Naive B cell (primary cell): ENCODE measurements at regions not wholly inside any gene's neighbourhood (a gene's known extent, or its start where the extent isn't known, plus 50 kb on each side); places are given as distances from the start of the nearest gene placed in this dataset.

Experiments
- ATAC-seq, 2 donors: fragments of 150-1000 bp; cut with Tn5 transposase; 2 replicates each; pipeline ENCODE4 v1.10.0; 2021; ENCODE audit warnings: low read depth in 2 of 2, mild to moderate bottlenecking in 2 of 2, moderate library complexity in 2 of 2
- DNase-seq: peaks from one replicate; pipeline ENCODE4 v3.0.0; 2022
- H3K27ac Mint-ChIP-seq, 6 donors: one replicate each; pipeline ENCODE4 v1.8.0; 2020 to 2022; ENCODE audit warnings: mild to moderate bottlenecking in 6 of 6, mixed read lengths in 6 of 6, moderate library complexity in 5 of 6, inconsistent platforms in 2 of 6
- H3K27me3 Mint-ChIP-seq, 3 donors: one replicate each; pipeline ENCODE4 v1.8.0; 2021 to 2022; ENCODE audit warnings: mixed read lengths in 3 of 3, mild to moderate bottlenecking in 1 of 3
- H3K36me3 Mint-ChIP-seq, 2 donors: one replicate each; pipeline ENCODE4 v1.8.0; 2020 to 2022; ENCODE audit warnings: mixed read lengths in 2 of 2, inconsistent platforms in 1 of 2, mild to moderate bottlenecking in 1 of 2
- H3K4me1 Mint-ChIP-seq, 3 donors: one replicate each; pipeline ENCODE4 v1.8.0; 2020 to 2022; ENCODE audit warnings: mixed read lengths in 3 of 3, inconsistent platforms in 1 of 3, mild to moderate bottlenecking in 1 of 3, moderate library complexity in 1 of 3
- H3K4me3 Mint-ChIP-seq, 8 donors: one replicate each; pipeline ENCODE4 v1.8.0; 2020 to 2022; ENCODE audit warnings: mild to moderate bottlenecking in 8 of 8, mixed read lengths in 8 of 8, moderate library complexity in 8 of 8, inconsistent platforms in 2 of 8
- H3K9me3 Mint-ChIP-seq, 7 donors: one replicate each; pipeline ENCODE4 v1.8.0; 2020 to 2022; ENCODE audit warnings: mixed read lengths in 7 of 7, mild to moderate bottlenecking in 5 of 7, inconsistent platforms in 2 of 7, moderate library complexity in 1 of 7

DNA sequence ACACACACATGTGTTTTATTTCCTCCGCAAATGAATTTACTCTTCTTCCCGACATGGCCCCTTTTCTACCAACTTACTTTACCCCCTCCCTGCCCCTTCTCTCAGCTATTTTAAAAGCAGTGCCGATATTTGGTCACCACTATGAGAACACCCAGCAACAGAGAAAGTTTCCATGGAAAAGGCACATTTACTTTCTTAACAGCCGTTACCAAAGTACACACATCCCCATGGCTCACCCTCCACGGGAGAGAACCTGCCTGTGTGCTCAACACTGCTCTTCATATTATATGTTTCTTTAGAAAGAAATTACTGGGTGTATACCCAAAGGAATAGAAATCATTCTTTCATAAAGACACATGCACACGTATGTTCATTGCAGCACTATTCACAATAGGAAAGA is 714.4 kb downstream of the DCDC2C start:
- ATAC-seq, result no peak
- Mint-ChIP-seq H3K27me3 (no peaks in the 10 kb centered on the region), H3K36me3 (peaks cover 0 to 4% of the 10 kb centered on the region in 2 donors), H3K4me1 (no peaks in the 10 kb centered on the region), H3K27ac (no peak overlapping the region), H3K9me3 (peaks cover 3 to 17% (median 11%) of the 10 kb centered on the region in 7 donors), H3K4me3 (no peak overlapping the region)
- DNase-seq, result no peak

DNA sequence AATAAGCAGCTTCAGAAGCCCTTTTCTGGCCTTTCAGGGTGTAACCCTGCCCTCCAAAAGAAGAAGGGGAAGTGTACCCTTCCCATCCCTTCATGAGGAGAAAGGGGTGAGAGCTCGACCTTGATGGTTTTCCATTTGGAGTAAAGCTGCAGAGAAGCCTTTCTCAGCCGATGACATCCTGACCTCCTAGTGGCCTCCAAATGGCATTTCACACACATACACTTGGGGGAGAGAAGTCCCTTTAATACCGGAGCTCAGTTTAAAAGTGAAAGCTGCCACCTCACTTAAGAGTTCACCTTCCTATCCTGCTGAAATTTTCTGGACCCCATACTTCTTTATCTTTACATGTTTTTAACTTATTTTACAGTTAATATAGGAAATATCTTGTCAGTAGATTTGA is 716.7 kb downstream of the DCDC2C start:
- Mint-ChIP-seq H3K9me3 (peaks cover 0 to 17% (median 9%) of the 10 kb centered on the region in 7 donors), H3K4me3 (no peak overlapping the region), H3K36me3 (peaks cover 0 to 4% of the 10 kb centered on the region in 2 donors), H3K27me3 (no peaks in the 10 kb centered on the region), H3K27ac (no peak overlapping the region), H3K4me1 (no peaks in the 10 kb centered on the region)
- ATAC-seq (no peak), DNase-seq (no peak)

DNA sequence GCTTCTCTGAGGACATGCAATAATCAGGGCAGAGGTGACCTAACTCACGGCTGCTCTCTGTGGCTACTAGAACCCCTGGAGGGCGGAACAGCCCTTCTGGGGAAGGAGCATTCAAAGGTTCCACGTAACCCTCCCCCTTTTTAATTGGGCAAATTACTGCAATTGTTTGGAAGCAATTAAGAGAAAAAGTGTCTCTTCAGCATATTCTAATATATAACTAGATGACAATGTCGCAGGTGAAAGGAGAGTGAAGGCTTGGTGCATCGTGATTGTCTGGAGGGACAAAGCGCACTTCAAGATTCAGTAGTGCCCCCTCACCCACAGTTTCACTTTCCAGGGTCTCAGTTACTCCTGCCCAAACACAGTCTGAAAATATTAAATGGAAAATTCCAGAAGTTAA is 720.8 kb downstream of the DCDC2C start:
- Mint-ChIP-seq H3K36me3 (no peaks in the 10 kb centered on the region), H3K27ac (no peak overlapping the region), H3K4me1 (no peaks in the 10 kb centered on the region), H3K4me3 (no peak overlapping the region), H3K9me3 (peaks cover 0 to 4% (median 1%) of the 10 kb centered on the region in 7 donors), H3K27me3 (peaks cover 0 to 5% (median 0%) of the 10 kb centered on the region in 3 donors)
- no peak for ATAC-seq
- DNase-seq, result no peak

DNA sequence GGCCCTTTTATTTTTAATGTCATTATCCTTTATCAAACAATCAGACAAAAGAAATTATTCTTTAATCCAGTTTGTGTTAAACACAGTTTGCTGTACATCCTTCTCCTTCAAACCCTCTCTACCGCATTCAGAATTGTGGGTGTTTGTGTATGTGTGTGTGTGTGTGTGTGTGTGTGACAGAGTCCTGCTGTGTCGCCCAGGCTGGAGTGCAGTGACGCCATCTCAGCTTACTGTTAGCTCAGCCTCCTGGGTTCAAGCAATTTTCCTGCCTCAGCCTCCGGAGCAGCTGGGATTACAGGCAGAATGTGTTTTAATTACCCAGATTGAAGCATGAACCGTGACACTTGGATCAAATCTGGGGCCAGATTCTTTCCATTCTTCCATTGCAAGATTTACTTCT is 723.7 kb downstream of the DCDC2C start:
- Mint-ChIP-seq H3K27ac (no peak overlapping the region), H3K9me3 (peaks cover 0 to 4% (median 0%) of the 10 kb centered on the region in 7 donors), H3K27me3 (peaks cover 0 to 5% (median 0%) of the 10 kb centered on the region in 3 donors), H3K4me1 (no peaks in the 10 kb centered on the region), H3K4me3 (no peak overlapping the region), H3K36me3 (no peaks in the 10 kb centered on the region)
- no peak for ATAC-seq
- DNase-seq, result no peak

DNA sequence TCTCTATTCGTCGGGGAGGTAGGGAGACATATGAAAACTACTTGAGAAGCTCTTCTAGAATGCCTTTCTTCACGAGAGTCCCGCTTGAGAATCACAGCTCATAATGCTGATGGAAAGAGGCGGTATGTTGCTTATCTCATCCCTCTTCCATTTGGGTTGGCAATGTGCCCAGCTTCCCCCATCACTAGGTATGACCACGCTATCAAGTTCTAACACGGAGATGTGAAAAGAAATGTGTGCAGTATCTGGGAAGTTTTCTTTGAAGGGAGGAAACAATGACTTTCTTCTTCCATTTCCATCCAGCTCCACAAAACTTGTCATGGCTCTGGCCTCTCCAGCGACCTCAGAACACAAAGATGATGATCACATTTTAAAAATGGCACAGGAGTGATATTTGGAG is 742.4 kb downstream of the DCDC2C start:
- peaks cover 0 to 5% (median 2%) of the 10 kb centered on the region in 7 donors for H3K9me3 Mint-ChIP-seq
- no peak for ATAC-seq
- H3K36me3 Mint-ChIP-seq, result no peaks in the 10 kb centered on the region
- DNase-seq, result no peak
- no peaks in the 10 kb centered on the region for H3K27me3 Mint-ChIP-seq
- no peaks in the 10 kb centered on the region for H3K4me1 Mint-ChIP-seq
- H3K4me3 Mint-ChIP-seq, result no peak overlapping the region
- no peak overlapping the region for H3K27ac Mint-ChIP-seq

DNA sequence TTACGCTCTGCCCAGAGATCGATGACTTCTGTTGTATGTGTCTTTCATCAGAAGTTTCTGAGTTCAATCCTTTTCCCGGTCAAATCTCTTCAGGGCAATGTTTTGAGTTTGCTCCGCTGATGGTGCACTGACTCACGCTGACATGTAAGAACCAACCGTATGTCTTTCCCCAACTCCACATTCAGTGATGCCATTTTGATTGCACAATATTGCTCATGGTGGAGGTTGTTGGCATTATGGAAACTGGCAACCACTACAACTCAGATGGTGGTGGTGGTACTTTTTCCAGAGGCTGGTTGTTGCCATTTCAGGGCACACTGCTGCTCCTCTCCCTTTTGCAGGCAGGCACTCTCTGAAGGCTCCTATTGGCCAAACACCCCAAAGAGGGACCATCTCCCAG is 751.5 kb downstream of the DCDC2C start:
- ATAC-seq, result no peak
- Mint-ChIP-seq H3K27me3 (no peaks in the 10 kb centered on the region), H3K27ac (peak overlapping the region in 1 of 6 donors; percentile 9)

DNA sequence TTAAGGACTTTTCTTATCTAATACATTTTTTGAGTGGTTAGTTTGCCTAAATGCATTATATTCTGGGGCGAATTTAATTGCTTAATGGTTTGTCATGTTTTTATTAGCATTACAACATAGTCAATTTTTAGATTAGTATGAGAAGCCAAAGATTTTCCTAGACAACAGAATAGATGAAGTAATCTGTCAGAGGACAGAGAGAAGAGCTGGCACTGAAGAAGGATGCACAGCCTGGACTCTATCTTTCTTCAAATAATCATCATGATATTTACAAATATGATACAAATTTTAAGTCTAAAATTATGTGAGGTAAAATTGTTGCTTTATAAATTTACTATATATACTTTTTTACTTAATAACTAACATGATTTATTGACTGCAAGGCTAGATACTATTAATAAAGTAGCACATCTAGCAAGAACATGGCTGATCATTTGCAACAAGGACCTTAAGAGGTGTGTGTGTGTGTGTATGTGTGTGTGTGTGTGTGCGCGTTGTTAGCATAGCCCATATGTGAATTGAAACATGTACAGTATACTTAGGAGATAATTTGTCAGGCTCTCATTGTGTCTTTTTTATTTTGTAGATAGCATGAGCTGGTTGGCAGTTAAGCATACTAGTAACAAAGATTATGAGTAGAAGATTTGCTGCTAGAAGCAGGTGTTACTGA is 752.2 kb downstream of the DCDC2C start:
- Mint-ChIP-seq H3K9me3 (peaks cover 0 to 18% (median 10%) of the 10 kb centered on the region in 7 donors), H3K27me3 (no peaks in the 10 kb centered on the region), H3K4me3 (no peak overlapping the region), H3K4me1 (no peaks in the 10 kb centered on the region), H3K36me3 (peaks cover 0 to 8% of the 10 kb centered on the region in 2 donors), H3K27ac (no peak overlapping the region)
- no peak for DNase-seq
- ATAC-seq, result no peak

More for the DNA sequence above, 751.5 kb downstream of the DCDC2C start:
- H3K9me3 Mint-ChIP-seq, result peaks cover 0 to 18% (median 10%) of the 10 kb centered on the region in 7 donors
- H3K4me3 Mint-ChIP-seq, result peak overlapping the region in 1 of 8 donors; percentile 13
- no peaks in the 10 kb centered on the region for H3K4me1 Mint-ChIP-seq
- no peak for DNase-seq
- peaks cover 0 to 8% of the 10 kb centered on the region in 2 donors for H3K36me3 Mint-ChIP-seq

DNA sequence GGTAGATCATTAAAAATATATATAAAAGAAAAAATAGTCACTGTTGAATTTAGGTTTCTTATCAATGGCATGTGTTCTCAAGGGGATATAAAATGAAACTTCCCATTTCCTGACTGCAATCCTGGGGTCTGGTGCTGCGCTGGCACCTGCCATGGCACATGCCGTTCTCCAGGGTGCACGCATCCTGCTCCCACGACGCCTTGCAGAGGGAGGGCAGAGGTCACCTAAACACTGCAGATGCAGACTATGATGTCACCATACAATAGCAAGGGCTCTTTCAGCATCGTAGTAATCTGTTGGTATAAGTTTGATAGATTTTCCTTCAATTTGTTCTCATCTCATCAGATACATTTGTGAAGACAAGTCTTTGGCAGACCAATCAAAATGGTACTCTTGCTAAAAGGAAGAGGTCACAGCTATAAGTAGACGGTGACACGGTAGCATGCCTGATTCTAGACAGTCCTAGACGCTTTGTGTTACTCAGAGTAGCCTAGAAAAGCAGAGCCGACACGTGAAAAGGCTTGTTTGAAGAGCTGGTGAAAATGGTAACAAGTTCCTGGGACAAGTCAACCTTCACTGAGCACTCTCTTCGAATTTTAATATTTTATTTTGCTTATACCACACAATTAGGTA is 761.4 kb downstream of the DCDC2C start:
- ATAC-seq (no peak), DNase-seq (no peak)
- no peaks in the 10 kb centered on the region for H3K36me3 Mint-ChIP-seq
- peaks cover 0 to 4% (median 0%) of the 10 kb centered on the region in 7 donors for H3K9me3 Mint-ChIP-seq
- no peak overlapping the region for H3K4me3 Mint-ChIP-seq
- H3K27ac Mint-ChIP-seq, result no peak overlapping the region
- no peaks in the 10 kb centered on the region for H3K4me1 Mint-ChIP-seq
- H3K27me3 Mint-ChIP-seq, result no peaks in the 10 kb centered on the region

DNA sequence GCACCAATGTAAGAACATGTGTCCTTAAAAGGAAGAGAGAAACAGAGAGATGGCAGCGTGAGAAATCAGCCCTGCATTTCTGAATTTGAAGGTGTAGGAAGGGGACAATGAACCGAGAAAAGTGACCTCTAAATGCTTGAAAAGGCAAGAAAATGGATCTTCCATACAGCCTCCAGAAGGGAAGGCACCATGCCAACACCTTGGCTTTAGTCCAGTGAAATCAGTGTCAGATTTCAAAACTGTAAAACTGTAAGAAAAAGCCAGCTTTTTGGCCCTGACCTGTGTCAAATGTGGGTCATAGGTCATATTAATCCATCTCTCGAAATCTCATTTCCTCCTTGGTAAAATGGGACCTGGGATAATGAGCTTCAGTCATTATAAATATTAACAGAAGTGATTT is 762.3 kb downstream of the DCDC2C start:
- Mint-ChIP-seq H3K4me1 (no peaks in the 10 kb centered on the region), H3K27ac (no peak overlapping the region), H3K36me3 (no peaks in the 10 kb centered on the region), H3K27me3 (no peaks in the 10 kb centered on the region), H3K9me3 (peaks cover 0 to 7% (median 0%) of the 10 kb centered on the region in 7 donors), H3K4me3 (no peak overlapping the region)
- ATAC-seq (no peak), DNase-seq (no peak)

DNA sequence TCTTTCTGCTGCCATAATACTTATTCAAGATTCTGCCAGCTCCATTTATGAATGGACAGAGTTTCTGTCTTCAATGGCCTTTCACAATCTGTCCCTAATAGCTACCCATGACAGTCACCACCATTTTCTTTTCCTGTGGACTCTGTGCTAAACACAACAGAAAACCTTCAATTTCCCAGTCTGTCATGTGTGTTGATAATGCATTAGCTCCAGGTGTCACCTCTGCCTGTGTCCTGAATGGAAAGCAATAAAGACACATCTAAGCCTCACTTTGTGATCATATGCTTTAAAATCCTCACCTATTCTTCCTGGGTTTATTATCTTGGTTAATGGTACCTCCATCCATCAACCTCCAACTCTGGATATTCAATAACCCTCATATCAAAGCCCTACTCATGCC is 772.2 kb downstream of the DCDC2C start:
- Mint-ChIP-seq H3K4me3 (no peak overlapping the region), H3K9me3 (peaks cover 0 to 7% (median 0%) of the 10 kb centered on the region in 7 donors), H3K27me3 (no peaks in the 10 kb centered on the region), H3K4me1 (no peaks in the 10 kb centered on the region), H3K36me3 (no peaks in the 10 kb centered on the region), H3K27ac (no peak overlapping the region)
- no peak for DNase-seq
- ATAC-seq, result no peak

DNA sequence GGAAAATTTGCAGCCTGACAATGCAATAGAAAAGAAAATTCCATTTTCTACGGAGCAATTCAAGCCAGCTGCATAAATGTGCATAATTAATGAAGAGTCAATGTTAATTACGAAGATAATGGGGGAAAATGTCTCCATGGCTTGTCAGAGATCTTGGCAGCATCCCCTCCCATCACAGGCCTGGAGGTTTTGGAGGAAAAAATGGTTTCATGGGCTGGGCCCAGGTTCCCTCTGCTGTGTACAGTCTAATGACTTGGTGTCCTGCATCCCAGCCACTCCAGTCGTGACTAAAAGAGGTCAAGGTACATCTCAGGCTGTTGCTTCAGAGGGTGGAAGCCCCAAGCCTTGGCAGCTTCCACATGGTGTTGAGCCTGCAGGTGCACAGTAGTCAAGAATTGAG is 779.7 kb downstream of the DCDC2C start:
- ATAC-seq, result no peak
- Mint-ChIP-seq H3K36me3 (peaks cover 0 to 13% of the 10 kb centered on the region in 2 donors), H3K27me3 (no peaks in the 10 kb centered on the region), H3K9me3 (peaks cover 10 to 24% (median 12%) of the 10 kb centered on the region in 7 donors), H3K4me1 (no peaks in the 10 kb centered on the region), H3K27ac (no peak overlapping the region), H3K4me3 (no peak overlapping the region)
- no peak for DNase-seq

DNA sequence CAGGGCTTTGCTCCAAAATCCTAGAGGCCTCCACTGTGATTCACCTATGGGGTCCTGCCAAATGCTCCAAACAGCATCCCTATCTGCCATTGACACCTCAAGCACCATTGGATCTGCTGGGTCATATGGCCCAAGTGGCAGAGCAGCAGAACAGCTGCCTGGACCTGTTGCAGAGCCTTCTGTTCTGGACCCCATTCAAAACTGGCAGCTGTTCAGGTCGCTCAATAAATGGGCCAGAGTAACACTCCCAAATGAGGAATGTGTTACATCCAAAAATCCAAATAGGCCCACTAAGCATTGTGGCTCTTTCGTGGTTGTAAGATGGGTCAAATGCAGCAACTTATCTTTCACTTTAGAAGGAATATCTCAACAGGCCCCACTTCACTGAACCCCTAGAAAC is 783.6 kb downstream of the DCDC2C start:
- Mint-ChIP-seq H3K4me1 (no peaks in the 10 kb centered on the region), H3K27me3 (no peaks in the 10 kb centered on the region), H3K9me3 (peaks cover 12 to 20% (median 15%) of the 10 kb centered on the region in 7 donors), H3K4me3 (no peak overlapping the region), H3K27ac (no peak overlapping the region), H3K36me3 (peaks cover 0 to 13% of the 10 kb centered on the region in 2 donors)
- ATAC-seq (no peak), DNase-seq (no peak)

DNA sequence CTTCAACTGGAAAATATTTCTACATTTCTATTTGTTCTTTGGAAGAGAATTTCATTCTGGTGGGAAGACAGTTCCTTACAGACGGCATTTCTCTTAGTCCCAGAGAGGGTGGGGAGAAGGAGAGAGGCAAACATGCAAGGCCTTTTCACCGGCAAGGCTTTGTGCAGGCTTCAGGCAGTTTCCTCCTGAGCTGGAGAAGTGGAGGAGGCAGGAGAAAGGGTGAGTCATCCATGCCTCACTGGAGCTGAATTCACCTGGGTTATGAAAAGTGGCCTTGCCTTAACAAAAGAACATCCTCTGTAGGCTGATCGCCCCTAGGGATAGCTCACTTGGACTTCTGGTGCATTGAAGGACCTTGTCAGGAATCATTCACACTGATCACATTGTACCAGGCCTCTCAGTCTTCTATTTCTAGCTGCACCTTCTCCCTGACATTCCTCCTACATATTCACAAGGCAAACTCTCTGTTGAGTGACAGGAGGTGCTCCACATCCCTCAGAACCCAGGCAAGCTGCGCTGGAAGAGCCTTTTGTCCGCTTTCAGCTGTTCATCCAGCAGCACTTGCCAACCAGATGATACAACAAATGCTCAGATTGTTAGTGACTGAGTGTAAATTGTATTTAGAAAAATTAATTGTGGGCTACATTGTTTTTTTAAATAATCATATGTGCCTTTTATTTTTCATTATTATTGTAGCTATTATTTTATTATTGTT is 796.1 kb downstream of the DCDC2C start:
- H3K4me3 Mint-ChIP-seq, result no peak overlapping the region
- no peaks in the 10 kb centered on the region for H3K36me3 Mint-ChIP-seq
- H3K27ac Mint-ChIP-seq, result no peak overlapping the region
- H3K9me3 Mint-ChIP-seq, result peaks cover 0 to 2% (median 0%) of the 10 kb centered on the region in 7 donors
- DNase-seq (no peak), ATAC-seq (no peak)
- no peaks in the 10 kb centered on the region for H3K4me1 Mint-ChIP-seq
- H3K27me3 Mint-ChIP-seq, result no peaks in the 10 kb centered on the region

DNA sequence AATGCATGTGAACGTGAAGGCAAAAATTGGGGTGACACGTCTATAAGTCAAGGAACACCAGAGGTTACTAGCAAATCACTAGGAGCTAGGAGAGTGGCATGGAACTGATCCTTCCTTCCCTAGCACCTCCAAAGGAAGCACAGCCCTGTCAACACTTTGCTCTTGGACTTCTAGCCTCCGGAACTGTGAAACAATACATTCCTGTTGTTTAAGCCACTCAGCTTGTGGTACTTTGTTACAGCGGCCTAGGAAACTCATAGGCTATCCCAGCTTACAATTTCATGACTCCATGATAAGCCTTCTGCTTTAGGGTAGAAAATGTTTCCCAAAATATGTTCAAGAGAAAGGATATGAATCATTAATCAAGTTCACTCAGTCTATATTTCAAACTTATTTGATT is 798.1 kb downstream of the DCDC2C start:
- H3K9me3 Mint-ChIP-seq, result peaks cover 0 to 4% (median 0%) of the 10 kb centered on the region in 7 donors
- H3K27ac Mint-ChIP-seq, result no peak overlapping the region
- ATAC-seq, result no peak
- no peak for DNase-seq
- H3K27me3 Mint-ChIP-seq, result no peaks in the 10 kb centered on the region
- no peaks in the 10 kb centered on the region for H3K4me1 Mint-ChIP-seq
- no peak overlapping the region for H3K4me3 Mint-ChIP-seq
- H3K36me3 Mint-ChIP-seq, result no peaks in the 10 kb centered on the region
